Central memory CD4-positive, alpha-beta T cell (primary cell): ENCODE measurements at regions not wholly inside any gene's neighbourhood (a gene's known extent, or its start where the extent isn't known, plus 50 kb on each side); places are given as distances from the start of the nearest gene placed in this dataset.

Experiments used
- DNase-seq: peaks from one replicate; pipeline ENCODE4 v3.0.0; 2022

GRCh38 chr1:219113261-219113660 is 60.4 kb upstream of the LYPLAL1 start:
- no peak for DNase-seq

GRCh38 chr1:219114014-219114413 is 59.7 kb upstream of the LYPLAL1 start:
- no peak for DNase-seq

- DNase-seq = no peak
Observed at GRCh38 chr1:219119839-219120238, 53.8 kb upstream of the LYPLAL1 start.

- no peak for DNase-seq
Observed at GRCh38 chr1:219120624-219121544, 52.8 kb upstream of the LYPLAL1 start.

GRCh38 chr1:219121679-219122078 is 52.0 kb upstream of the LYPLAL1 start:
- no peak for DNase-seq

- no peak for DNase-seq
Observed at GRCh38 chr1:219123036-219123435, 50.6 kb upstream of the LYPLAL1 start.
